H4 (cell line): ENCODE measurements at regions not wholly inside any gene's neighbourhood (a gene's known extent, or its start where the extent isn't known, plus 50 kb on each side); places are given as distances from the start of the nearest gene placed in this dataset.
A peak's percentile ranks its signal among the peaks of the same experiment; 100 is the strongest.

Experiments
- DNase-seq: peaks from one replicate; pipeline ENCODE4 v3.0.0-alpha.2; 2015; ENCODE audit warnings: low spot score

DNA sequence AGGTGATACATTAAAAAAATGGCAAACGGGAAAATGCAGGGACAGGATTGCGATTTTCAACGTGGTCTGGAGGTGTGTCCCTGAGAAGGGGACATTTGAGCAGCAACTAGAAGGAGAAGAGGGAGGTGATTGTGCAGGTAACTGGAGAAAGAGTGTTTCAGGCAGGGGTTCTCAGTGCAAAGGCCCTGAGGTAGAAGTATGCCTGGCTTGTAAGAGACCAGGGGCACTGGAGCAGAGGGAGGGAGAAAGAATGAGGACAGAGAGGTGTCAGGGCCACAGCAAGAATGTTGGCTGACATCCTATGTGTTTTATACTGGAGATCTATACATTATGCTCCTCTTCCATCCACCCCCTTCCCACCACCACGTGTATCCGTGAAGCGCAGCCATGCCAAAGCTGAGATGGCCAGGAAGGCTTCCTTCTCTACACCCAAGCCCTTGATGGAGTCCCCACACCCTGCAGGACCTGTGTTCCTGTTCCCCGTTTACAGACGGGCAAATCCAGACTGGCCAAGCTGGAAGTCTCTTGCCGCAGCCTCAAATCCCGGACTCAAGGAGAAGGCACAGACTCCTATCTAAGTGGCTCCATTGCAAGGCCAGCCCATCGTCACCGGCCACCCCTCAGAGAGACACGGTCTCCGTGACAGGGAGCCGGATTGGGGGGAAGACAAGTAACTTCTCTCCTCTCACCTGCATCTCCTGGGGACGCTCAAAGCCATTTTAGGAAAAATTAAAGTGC is 416.1 kb downstream of the MN1 start:
- no peak for DNase-seq

DNA sequence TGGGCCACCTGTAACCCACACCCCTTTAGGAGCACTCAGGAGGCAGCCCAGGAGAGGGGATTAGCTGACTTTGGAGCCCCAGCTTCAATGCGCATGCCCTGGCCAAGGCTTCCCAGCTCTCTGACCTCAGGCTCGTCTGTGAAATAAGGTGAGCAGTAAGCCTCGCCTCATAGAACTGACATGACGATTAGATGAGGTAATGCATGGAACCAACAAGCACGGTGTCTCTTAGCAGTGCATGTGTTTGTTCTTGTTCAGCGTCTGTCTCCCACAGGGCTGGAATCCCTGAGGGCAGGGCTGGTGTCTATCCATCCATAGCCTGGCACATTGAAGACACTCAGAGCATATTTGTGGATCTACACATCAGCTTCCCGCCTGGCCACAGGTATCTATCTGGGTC is 415.4 kb downstream of the MN1 start:
- no peak for DNase-seq

DNA sequence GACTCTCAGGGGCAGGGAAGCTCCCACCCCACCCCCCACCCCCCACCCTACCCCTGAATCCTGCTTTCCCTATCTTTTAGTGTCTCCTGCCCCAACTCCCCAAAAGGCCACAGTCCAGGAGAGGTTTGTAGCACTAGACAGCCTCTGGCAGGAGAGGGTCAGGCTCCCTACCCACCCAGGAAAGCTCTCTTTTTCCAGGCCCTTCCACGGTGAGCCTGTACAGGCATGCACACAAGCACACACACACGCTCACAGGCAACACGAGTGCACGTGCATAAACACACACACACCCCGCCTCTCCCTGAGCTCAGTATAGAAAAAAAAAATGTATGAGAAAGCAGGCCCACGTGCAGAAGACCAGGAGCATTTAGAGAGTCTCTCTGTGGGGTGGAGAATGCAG is 414.0 kb downstream of the MN1 start:
- no peak for DNase-seq

DNA sequence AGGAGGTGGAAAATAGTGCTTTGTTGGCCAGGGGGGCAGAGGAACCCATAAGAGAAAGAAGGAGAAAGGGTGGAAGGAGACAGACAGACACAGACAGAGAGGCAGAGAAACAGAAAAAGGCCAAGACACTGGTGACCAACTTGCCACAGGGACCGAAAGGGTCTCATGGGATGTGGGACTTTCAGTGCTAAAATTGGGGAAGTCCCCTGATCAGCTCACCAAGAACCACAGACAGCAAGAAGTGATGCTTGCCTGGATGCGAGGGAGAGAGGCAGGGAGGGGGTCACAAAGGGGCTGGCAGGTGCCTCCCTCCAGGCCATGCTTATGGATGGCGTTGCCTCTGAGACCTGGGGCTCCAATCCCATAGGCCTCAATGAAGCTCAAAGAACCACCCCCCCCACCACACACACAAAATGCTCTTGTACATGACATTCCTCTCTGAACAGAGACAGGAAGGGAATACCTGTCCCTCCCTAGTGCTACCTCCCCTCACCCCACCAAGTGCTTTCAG is 413.4 kb downstream of the MN1 start:
- no peak for DNase-seq

DNA sequence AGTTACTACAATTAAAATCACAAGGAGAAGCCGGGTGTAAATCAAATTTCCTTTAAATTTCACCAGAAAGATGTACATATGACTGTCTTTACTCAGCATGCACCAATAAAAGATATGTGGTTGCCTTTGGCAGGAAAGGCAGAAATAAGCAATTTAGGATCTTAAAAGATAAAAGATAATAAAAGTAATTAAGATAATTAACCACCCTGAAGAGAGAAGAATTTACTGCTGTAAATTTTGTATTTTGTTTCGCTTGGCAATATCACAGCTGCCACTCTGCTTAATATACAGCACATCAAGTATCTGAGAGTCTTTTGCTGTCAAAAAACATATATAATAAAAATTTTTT is 411.9 kb downstream of the MN1 start:
- no peak for DNase-seq

DNA sequence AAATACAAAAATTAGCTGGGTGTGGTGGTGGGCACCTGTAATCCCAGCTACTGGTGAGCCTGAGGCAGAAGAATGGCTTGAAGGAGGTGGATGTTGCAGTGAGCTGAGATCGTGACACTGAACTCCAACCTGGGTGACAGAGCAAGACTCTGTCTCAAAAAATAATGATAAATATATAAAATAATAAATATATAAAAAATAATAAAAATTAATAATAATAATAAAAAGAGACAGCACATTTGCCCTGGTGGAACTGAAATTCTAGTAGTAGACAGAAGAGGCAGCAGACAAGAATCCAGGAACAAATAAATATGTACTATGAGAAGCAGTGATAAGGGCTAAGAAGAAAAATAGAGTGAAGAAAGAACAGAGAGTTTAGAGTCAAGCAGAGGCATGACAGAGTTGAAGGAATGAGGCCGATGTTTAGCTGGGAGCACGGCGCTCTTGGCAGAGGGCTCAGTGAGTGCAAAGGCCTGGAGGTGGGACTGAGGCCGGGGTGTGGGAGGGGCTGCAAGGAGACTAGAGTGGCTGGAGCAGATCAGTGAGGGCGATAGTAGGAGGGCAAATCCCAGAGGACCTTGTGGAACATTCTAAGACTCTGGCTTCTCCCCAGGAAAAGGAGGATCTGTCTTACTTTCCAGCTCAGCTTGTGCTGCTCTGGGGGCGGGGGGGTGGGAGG is 410.3 kb downstream of the MN1 start:
- no peak for DNase-seq

DNA sequence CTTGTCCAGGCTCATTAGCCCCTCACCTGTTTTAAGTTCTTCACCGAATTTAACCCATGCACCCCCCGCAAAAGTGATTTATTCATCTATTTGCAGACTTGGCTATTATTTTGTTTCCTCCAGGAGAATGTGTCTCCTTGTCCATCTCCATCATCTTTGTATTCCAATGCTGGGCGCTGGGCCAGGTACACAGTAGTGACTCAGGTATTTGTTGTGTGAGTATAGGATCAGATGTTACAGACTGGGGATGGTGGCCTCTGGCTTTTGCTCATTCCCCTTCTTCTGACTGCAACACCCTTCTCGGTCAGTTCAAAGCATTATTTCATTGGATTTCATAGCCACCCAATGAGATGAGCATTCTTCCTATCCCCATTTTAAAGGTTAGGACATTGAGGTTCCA is 408.2 kb downstream of the MN1 start:
- no peak for DNase-seq

DNA sequence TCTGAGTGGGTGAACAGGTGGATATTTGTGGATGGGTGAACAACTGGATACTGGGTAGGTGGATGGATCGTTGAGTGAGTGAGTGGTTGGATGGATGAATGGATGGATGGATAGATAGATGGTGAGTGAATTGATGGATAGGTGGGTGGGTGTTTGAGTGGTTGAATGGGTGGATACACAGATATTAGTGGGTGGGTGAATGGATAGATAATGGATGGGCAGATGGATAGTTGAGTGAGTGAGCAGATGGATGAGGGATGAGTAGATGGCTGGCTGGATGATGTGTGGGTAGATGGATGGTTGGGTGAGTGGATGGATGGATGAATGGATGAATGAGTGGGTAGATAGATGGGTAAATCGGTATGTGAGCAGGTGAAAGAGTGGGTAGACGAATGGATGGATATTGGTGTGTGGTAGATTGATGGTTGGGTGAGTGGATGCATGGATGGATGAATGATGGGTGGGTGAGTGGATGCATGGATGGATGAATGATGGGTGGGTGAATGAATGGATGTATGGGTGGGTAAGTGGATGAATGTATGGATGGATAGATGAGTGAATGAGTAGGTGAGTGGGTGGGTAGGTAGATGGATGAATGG is 406.7 kb downstream of the MN1 start:
- no peak for DNase-seq

DNA sequence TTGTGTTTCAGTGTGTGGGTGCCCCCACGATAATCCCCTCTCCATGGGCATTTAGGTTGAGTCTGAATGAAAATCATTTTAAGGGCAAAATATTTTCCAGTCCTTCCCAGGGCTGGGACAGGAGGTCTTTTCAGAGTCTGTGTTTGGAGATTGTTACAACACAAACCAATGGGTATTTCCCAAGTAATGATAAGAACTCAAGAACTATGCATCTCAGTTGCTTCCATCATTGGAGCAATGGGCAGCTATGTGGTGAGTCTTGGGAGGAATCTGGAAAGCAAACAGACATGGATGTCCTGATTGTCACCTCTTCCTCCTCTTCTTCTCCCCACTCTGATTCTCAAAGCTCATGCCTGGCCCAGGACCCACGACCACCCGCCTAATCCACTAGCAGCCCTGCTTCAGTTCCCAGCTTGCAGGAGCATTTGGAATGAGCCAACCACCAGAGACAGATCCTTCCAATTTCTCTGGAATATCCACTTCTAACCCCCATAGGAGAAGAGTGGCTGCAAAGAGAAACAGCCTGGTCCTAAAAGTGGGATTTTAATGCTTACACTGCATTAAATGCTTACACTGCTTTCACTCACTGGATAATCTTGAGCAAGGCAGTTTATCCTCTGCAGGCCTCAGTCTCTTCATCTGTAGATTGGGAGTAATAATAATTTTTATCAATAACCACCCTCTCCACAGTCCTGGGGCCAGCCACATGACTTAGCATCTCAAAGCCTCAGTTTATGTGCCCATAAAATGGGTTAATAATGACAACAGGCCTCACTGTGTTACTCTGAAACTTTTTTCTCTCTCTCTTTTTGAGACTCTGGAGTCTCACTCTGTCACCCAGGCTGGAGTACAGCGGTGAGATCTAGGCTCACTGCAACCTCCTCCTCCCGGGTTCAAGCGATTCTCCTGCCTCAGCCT is 404.3 kb downstream of the MN1 start:
- no peak for DNase-seq

DNA sequence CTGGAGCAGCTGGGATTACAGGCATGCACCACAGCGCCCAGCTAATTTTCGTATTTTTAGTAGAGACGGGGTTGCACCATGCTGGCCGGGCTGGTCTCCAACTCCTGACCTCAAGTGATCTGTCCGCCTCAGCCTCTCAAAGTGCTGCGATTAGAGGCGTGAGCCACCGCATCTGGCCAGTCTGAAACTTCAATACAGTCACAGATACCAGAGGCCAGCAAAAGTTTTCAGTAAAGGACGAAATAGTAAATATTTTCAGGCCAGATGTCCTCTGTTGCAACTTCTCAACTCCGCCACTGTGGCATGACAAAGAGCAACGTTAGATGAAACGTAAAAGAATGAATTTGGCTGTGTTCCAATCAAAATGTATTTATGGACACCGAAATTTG is 403.6 kb downstream of the MN1 start:
- no peak for DNase-seq

DNA sequence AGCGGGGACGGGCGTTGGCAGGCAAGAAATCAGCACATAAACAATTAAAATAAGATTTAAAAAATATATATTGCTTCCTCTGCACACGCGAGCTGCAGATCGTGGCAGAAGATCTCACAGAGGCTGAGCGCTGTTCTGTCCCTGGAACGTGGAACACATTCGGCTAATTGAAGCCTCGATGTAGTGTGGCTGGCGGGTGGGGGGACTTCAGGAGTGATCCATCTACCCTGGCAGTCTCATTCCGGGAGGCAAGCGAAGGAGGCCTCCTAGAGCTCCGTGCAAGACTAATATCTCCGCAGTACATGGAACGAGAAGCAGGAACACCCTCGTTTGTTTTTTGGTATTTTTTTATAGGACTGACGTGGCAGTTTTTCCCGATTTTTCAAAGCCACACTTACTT is 402.4 kb downstream of the MN1 start:
- DNase-seq: no peak

DNA sequence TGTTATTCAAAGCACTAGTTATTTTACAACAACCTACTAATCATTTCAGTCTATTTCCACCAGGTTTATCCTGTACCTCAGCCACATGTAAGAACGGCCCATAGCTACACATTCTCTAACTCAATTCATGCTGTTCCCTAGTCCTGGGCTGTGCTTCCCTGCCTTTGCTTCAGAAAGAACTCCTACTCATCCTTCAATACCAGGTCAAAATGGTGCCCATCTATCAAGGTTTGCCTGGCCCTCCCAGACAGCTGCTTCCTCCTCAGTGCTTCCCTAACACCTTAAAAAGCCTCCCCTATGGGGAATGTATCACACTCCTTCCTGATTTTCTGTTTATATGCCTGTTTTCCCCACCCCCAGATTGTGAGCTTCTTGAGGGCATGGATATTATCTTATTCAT is 400.7 kb downstream of the MN1 start:
- DNase-seq: no peak

DNA sequence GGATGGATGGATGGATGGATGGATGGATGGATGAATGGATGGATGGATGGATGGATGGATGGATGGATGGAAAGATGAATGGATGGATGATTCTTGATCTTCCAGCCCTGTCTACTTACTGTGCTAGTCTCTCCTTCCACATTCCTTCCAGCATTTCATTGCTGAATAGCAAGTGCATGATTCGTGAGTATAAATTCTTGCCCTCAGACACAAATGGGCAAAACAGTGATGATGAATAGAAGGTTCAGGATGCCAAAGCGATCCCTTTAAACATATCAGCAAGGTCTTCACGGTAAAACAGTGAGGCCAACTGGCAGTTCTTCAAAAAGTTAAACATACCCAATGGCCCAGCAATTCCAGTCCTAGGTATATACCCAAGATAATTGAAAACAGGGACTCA is 400.2 kb downstream of the MN1 start:
- no peak for DNase-seq

DNA sequence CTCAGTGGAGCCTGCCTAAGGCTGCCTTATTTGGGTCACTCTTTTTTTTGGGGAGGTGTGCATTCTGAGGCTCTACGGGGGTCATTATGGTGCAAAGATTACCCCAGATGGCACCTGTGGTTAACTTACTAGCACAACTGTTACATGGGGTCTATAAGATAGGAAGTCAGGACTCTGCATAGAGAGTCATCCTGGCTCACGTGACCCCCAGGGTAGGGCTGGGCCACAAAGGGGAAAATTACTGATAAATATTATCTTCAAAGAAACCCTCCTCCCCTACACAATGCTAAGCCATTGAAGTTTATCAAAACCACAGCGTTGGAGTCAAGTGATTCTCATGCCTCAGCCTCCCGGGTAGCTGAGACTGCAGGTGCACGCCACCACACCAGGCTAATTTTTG is 397.1 kb downstream of the MN1 start:
- no peak for DNase-seq

DNA sequence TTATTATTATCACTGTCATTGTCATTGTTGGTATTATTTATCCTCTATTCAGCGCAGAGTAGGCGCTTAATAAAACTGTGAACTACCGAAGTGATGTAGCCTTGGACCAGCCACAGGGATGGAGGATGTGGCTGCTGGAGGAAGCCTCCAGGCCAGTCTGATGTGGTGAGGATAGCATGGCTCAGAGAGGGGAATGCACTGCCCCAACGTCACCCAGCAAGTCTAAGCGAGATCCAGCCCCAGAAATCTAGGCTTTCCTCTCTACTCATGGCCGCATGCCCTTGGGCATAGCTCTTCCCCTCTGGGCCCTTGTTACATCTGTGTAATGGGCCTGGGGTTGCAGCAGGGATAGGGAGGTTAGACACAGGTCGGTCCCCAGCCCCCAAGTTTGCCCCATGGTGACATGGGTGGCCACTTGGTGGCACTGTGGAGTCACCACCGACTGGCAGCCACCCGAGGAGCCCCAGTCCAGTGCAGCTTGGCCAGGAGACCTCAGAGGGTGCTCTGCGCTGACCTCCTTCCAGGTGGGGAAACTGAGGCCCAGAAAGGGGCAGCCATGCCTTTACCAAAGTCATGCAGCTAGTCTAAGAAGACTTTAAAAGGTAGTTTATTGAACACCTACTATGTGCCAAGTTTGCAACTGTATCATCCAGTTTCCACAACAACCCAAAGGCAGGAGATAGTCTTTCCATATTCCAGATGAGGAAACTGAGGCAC is 395.7 kb downstream of the MN1 start:
- peak; percentile 27 for DNase-seq

DNA sequence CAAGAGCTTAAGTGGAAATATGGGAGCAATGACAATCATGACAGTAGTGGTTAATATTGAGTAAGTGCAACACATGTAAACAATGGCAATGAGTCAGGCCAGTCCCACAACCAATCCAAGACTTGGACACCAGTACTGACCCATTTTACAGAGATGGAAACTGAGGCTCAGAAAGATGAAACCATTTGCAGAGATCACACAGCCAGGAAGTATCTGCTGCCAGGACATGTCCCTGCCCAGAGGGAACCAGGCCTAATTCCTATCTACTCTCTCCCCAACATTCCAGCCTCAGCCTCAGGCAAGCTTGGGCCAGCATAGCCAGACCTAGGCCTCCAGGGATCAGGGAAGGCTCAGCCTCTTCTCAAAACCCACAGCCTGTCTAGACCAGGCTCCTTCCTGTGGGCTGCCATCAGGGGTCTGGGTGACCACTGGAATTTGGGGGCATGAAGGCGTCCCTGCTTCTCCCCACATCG is 395.1 kb downstream of the MN1 start:
- no peak for DNase-seq

DNA sequence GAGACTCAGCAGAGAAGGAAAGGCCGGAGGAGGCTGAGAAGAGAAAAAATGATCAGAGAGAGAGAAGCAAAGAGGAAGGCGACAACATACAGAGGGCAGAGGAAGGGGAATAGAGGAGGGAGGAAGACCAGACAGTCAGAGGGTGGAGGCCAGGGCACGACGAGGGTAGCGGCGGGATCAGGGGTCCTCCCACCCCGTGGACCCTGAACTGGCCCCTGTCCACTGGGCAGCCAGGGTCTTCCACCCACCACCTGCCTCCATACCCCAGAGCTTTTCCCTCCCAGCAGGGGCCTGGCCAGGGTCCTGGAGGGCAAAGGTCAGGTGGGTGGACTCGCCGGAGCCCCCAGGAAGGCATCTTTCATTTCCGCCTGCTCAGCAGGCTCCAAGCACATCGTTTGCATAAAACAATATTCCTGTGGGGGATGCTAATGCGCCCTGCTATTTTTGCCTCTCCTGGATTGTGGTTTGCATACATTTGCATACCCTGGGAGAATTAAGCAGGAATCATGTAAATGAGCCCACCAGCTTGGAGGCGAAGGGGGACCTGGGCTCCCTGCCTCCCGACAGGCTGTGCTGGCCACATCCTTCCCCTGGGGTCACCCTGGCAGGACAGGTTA is 394.1 kb downstream of the MN1 start:
- DNase-seq: no peak

DNA sequence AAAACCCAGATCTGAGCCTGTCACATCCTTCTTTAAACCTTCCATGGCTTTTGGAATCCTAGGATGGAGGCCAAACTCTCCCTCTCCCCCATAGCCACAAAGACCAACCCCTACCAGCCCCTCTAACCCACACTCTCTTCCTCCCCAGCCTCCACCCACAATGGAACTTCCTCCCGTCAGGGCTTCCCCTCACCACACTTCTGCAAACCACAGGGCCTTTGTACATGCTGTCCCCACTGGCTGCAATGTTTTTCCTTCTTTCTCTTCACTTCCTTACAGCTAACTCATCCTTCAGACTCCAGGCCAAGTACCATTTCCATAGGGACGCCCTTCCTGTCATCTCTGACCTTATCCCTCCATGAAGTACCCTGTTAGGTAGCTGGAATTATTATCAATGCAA is 393.5 kb downstream of the MN1 start:
- DNase-seq: no peak

DNA sequence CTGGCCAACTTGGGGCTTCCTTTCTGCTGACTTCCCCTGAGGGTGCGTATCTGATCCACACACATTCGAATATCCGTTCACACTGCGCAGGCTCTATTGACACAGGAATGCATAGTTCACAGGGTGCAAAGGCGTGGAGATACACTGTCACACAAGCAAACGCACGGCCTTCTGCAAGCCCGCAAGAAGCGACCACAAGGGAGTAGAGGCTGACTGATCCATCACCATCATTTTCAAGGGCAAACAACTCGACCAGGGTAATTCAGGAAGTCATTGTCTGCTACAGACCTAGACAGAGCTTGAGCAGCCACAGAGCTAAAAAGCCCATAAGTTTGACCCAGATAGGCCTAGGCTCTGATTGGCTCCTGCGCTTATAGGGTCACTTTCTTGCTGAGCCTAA is 392.3 kb downstream of the MN1 start:
- DNase-seq: no peak

DNA sequence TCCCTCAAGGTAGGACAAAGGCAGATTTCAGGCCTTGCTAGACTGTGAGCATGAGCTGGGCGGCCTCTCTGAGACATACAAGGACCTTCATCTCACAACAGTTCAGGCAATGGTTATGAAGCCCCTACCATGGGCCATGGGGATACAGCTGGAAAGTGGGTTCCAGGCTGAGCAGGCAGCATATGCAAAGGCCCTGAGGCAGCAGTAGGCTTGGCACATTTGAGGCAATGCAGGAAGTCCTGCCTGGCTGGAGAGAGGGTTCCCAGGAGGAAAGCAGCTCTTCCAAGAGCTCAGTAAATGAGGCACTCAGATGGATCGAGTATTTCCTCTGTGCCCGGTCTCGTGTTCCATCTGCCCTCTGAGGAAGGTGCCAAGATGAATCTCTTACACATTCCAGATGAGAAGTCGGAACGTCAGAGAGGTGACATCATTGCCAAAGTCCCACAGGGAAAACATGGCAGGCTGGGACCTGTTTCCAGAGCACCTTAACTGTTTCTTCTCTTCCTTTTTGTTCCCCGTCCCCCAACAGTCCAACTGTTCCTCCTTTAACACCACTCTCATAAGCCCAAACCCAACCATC is 388.6 kb downstream of the MN1 start:
- no peak for DNase-seq

DNA sequence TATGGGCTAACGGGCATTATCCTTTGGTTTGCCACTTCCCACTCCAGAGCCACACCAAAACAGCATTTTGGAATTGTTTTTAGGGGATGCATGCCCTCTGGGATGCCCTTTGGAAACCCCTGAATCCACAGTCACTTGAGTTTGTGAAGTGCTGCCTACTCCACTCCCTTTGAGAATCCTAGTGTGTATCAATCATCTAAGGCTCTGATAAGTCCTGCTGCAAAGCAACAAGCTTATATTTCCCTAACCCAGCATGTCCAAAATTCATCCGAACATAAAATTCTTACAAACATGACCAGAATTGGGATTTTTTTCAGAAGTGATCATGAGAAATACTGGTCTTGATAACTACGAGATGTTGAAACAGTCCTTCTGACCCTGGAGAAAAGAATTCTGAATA is 387.9 kb downstream of the MN1 start:
- DNase-seq: no peak
